ENCODE measurements at regions not wholly inside any gene's neighbourhood (a gene's known extent, or its start where the extent isn't known, plus 50 kb on each side); places are given as distances from the start of the nearest gene placed in this dataset.

- DNase-seq, result no peak
- H3K27ac Mint-ChIP-seq, result no peak overlapping the region
- no peak overlapping the region for H3K4me3 Mint-ChIP-seq
- no peaks in the 10 kb centered on the region for H3K9me3 Mint-ChIP-seq
- TF ChIP-seq CTCF (conservative IDR thresholded peaks at IDR 0.05), result no peak
- Histone ChIP-seq H3K4me3 (ENCODE audit: low read length) (no peak overlapping the region), H3K9ac (ENCODE audit: extremely low read depth, low read length, poor library complexity, severe bottlenecking) (no peak overlapping the region), H3K27me3 (ENCODE audit: control insufficient read depth, insufficient read depth, low read length, poor library complexity, severe bottlenecking) (no peaks in the 10 kb centered on the region), H3K4me1 (ENCODE audit: control insufficient read depth, insufficient read depth, low read length) (no peaks in the 10 kb centered on the region), H3K36me3 (ENCODE audit: control insufficient read depth, insufficient read depth, low read length) (no peaks in the 10 kb centered on the region), H3K27ac (ENCODE audit: low read depth, low read length) (no peak overlapping the region), H3K9me3 (ENCODE audit: control insufficient read depth, low read length) (no peaks in the 10 kb centered on the region)
- H3K36me3 Mint-ChIP-seq (ENCODE audit: low read depth), result no peaks in the 10 kb centered on the region
- no peaks in the 10 kb centered on the region for H3K4me1 Mint-ChIP-seq
- peaks cover 6% of the 10 kb centered on the region for H3K27me3 Mint-ChIP-seq (ENCODE audit: insufficient read depth)
- WGBS, 2 experiments (ENCODE audit: insufficient coverage in 1 of 2, insufficient read length in 1 of 2), result 83 to 89% methylated on average over 6 to 14 of the region's 14 CpGs
Observed at GRCh38 chr2:10992023-10992791, 80.5 kb downstream of the KCNF1 start.

GRCh38 chr2:10993001-10993481 is 81.3 kb downstream of the KCNF1 start:
- DNase-seq, result no peak
- Mint-ChIP-seq H3K36me3 (ENCODE audit: low read depth) (no peaks in the 10 kb centered on the region), H3K27me3 (ENCODE audit: insufficient read depth) (peaks cover 6% of the 10 kb centered on the region), H3K9me3 (no peaks in the 10 kb centered on the region), H3K4me1 (no peaks in the 10 kb centered on the region), H3K27ac (no peak overlapping the region), H3K4me3 (no peak overlapping the region)
- no peak overlapping the region for H3K4me3 ChIP-seq (ENCODE audit: low read length)
- H3K36me3 ChIP-seq (ENCODE audit: control insufficient read depth, insufficient read depth, low read length), result no peaks in the 10 kb centered on the region
- H3K27ac ChIP-seq (ENCODE audit: low read depth, low read length), result no peak overlapping the region
- no peak overlapping the region for H3K9ac ChIP-seq (ENCODE audit: extremely low read depth, low read length, poor library complexity, severe bottlenecking)
- no peaks in the 10 kb centered on the region for H3K9me3 ChIP-seq (ENCODE audit: control insufficient read depth, low read length)
- TF ChIP-seq CTCF (conservative IDR thresholded peaks at IDR 0.05), result no peak
- WGBS, 2 experiments (ENCODE audit: insufficient coverage in 1 of 2, insufficient read length in 1 of 2), result 78 to 91% methylated on average over 4 to 8 of the region's 8 CpGs
- H3K4me1 ChIP-seq (ENCODE audit: control insufficient read depth, insufficient read depth, low read length), result no peaks in the 10 kb centered on the region
- H3K27me3 ChIP-seq (ENCODE audit: control insufficient read depth, insufficient read depth, low read length, poor library complexity, severe bottlenecking), result no peaks in the 10 kb centered on the region

GRCh38 chr2:10995366-10995970 is 83.7 kb downstream of the KCNF1 start:
- Mint-ChIP-seq H3K4me3 (no peak overlapping the region), H3K36me3 (ENCODE audit: low read depth) (no peaks in the 10 kb centered on the region), H3K4me1 (no peaks in the 10 kb centered on the region), H3K27me3 (ENCODE audit: insufficient read depth) (peaks cover 4% of the 10 kb centered on the region), H3K27ac (no peak overlapping the region), H3K9me3 (no peaks in the 10 kb centered on the region)
- Histone ChIP-seq H3K4me1 (ENCODE audit: control insufficient read depth, insufficient read depth, low read length) (no peaks in the 10 kb centered on the region), H3K9me3 (ENCODE audit: control insufficient read depth, low read length) (no peaks in the 10 kb centered on the region), H3K27me3 (ENCODE audit: control insufficient read depth, insufficient read depth, low read length, poor library complexity, severe bottlenecking) (no peaks in the 10 kb centered on the region), H3K27ac (ENCODE audit: low read depth, low read length) (no peak overlapping the region), H3K36me3 (ENCODE audit: control insufficient read depth, insufficient read depth, low read length) (no peaks in the 10 kb centered on the region), H3K9ac (ENCODE audit: extremely low read depth, low read length, poor library complexity, severe bottlenecking) (no peak overlapping the region), H3K4me3 (ENCODE audit: low read length) (no peak overlapping the region)
- DNase-seq, result no peak
- TF ChIP-seq CTCF (conservative IDR thresholded peaks at IDR 0.05), result no peak
- WGBS, 2 experiments (ENCODE audit: insufficient coverage in 1 of 2, insufficient read length in 1 of 2), result 92 to 93% methylated on average over 8 to 13 of the region's 13 CpGs
